HG03066 (cell line): ENCODE measurements at regions not wholly inside any gene's neighbourhood (a gene's known extent, or its start where the extent isn't known, plus 50 kb on each side); places are given as distances from the start of the nearest gene placed in this dataset.

Experiments
- ATAC-seq: cut with Tn5 transposase; IDR thresholded peaks from one replicate; pipeline ENCODE4 v1.9.1; 2021; ENCODE audit warnings: low read depth; ENCODE audit not compliant: unreplicated experiment

GRCh38 chr7:136079934-136080333 lies 102.8 kb upstream of the MTPN start:
- no peak for ATAC-seq

GRCh38 chr7:136079478-136079892 lies 102.3 kb upstream of the MTPN start:
- ATAC-seq, result no peak

GRCh38 chr7:136079066-136079465 lies 101.9 kb upstream of the MTPN start:
- ATAC-seq, result no peak

DNA sequence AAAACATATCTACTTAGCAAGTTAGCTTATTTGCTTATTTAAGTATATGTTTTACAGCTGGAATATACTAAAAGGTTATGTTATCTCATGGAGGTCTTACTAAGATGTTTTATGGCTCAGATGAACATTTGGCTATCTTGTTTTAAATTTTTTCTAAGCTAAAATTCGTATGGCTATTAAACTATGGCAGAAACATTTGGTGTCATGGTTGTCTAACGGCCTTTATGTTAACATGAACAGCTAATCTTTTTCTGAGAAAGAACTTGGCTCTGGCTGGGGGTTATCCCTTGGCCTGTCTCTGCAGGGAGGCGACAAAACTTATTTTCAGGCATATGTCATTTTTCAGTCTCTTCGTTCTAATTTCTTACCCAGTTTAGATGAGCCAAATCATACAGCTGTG lies 101.5 kb upstream of the MTPN start:
- ATAC-seq, result no peak

GRCh38 chr7:136076954-136077353 lies 99.8 kb upstream of the MTPN start:
- ATAC-seq, result no peak

DNA sequence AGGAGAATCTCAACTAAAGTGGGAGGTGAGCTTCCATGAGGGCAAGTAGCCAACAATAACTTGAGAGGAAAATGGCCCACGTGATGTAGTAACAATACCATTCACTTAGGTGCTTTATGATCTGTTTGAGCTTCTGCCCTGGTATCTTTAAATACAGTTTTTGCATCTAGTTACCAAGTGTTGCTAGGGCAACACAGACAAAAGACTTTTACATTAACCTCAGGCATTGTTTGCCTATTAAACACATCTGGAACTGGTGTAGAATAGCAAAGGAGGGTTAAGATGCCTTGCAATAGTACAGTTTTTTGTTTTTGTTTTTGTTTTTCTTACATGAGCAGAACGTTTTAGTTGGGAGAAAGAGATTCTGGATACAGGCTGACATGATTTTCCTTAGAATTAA lies 97.7 kb upstream of the MTPN start:
- ATAC-seq, result no peak

DNA sequence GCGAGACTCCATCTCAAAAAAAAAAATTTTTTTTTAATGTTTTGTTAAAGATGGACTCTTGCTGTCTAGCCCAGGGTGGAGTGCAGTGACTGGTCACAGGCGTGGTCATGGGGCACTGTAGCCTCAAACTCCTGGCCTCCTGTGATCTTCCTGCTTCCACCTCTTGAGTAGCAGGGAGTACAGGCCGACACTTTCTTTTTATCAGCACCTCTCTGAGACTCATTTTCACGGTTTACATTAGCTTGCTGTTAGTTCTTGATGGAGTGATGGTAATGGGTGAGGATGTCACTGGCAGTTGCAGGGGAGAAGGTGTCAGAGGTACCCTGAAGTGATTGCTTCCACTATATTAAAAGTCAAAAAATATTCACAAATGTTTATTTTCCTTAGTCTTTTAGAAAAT lies 95.3 kb upstream of the MTPN start:
- ATAC-seq, result no peak

DNA sequence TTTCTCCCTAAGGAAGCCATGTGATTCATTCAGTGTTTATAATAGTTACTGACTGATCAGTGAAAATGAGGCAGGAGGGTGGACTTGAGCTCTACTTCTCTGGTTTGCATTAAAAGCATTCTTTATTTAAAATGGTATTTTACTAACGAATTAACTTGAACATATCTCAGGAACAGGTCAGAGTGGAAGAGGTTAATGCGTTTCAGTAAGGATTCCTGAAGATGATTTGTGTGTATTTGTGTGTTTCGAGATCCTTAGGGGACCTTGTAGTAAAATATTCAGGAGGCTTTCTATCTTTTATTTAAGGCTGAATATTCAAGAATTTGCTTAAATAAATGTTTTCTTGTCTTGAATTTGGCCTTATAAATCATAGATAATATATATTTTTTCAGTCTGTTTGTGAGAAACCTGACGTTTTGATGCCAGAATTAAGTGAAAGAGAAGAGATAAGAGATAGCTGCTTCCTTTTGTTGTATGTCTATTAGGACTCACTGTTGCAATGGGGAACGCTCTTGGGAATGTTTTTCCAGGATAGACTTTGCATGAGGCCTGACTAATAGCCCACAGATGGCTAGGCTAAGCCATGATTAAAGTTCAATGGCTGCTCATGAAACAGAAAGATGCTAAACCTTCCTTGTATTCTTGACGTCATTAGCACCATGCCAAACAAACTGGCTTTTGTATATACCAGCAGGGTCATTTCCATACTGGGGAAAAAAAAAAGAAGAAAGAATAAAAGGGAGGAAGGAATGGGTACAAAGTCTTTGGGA lies 93.8 kb upstream of the MTPN start:
- ATAC-seq, result no peak

DNA sequence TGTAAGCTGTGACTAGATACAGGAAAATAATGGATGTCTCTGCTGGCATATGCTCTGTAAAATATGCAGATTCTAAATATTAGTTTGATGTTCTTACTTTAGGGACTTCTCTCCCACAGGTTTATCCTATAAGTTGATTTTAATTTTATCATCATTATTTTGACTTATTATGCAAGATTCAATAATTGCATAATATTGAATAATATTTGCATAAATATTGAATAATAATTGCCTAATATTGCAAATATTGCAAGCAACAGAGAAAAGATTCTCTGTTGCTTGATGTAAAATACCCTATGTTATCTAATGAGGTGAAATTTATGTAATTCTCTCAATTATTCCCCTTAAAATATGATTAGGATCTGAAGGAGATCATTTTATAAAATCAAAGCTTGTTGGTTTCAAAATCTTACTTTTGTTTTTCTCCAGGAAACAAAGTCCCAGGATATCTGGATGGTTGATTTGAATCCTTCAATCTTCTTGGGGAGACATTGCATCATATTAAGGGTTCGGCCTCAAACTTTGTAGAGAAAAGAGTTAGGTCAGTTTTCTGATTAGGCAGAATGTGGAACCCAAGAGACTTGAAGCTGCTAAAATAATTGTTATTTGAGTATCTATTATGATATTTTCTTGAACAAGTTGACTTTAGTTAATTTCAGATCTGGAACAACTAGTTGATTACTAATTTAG lies 92.8 kb upstream of the MTPN start:
- ATAC-seq, result no peak

DNA sequence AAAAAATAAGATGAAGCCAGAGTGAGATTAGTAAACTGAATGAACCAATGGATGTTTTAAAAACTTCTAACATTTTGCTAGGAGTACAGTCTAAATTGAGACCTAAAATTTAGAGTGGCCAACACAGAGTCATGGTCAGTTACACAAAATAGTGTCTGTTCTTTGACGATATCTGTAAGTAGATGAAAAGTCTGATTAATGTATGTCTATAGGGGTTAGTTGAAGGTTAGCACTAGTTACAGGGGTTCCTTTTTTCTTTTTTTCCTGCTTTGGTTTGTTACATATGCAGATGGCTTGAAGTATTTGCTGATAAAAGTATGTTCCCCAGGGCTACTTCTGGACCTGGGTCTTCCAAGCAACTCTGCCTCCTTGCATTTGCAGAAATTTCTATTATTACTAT lies 90.1 kb upstream of the MTPN start:
- no peak for ATAC-seq

DNA sequence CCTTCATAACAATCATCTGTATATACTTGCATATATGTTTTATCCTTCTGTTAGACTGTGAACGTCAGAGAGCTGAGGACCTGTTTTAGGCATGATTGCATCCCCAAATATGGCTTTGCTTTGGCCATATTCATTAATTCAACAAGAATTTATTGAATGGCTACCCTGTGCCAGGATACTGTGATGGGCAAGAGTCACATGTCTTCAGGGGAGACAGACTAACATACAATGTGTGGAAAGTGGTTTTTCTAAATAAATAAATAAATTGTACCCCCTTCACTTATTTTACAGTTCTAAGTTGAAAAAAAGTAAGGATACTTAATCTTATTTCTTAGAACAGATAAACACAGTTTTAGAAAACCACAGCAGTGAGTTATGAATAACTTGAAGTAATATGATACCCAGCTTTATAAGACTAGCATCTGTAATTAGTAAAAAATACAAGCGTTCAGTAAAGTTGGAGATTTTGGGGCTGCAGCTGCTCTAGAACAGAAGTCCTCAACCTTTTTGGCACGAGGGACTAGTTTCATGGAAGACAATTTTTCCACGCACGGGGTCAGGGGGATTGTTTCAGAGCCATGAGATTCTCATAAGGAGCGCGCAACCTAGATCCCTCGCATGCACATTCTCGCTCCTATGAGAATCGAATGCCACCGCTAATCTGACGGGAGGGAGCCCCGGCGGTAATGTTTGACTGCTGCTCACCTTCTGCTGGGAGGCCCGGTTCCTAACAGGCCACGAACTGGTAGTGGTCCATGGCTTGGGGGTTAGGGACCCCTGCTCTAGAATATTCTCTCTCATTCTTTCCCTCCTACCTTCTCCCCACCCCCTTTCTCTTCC lies 89.4 kb upstream of the MTPN start:
- ATAC-seq, result no peak

- no peak for ATAC-seq
These were observed 87.6 kb upstream of the MTPN start for GRCh38 chr7:136064627-136065237.

- ATAC-seq, result no peak
These were observed 86.9 kb upstream of the MTPN start for GRCh38 chr7:136064081-136064480.

DNA sequence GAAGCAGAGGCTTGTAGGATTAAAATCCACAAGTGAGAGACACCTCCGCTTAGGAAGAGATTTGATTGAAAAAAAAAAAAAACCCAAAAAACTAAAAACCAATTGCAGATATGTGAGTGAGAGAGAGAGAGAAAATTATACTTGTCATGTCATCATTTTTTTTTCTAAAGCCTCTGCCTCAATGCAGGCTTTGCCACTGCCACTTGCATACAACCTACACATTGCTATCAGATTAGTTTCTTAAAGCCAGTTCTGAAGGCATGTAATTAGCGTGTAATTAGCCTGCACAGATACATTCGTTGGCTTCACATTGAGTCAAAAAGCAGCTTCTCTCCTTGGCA lies 86.1 kb upstream of the MTPN start:
- ATAC-seq, result no peak

GRCh38 chr7:136062625-136063325 lies 85.6 kb upstream of the MTPN start:
- no peak for ATAC-seq

DNA sequence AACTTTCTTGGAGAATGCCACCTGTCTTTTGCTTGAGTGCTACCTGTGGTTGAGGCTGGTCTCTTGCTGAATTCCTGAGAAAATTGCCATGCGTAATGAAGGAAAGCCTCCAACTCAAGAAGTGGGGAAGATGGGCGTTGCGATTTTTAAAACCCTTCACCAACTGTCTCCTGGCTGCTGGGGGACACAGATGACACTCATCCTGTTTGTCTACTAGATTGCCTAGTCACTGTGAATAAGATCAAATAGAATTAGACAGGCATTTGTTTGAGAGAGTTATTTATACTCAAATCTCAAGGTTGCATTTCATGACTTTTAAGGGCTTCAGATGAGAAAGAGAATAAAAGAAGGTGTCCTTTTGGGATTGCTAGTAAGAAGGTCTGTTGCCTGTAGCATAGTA lies 84.3 kb upstream of the MTPN start:
- ATAC-seq, result no peak

GRCh38 chr7:136058546-136058945 lies 81.4 kb upstream of the MTPN start:
- no peak for ATAC-seq

DNA sequence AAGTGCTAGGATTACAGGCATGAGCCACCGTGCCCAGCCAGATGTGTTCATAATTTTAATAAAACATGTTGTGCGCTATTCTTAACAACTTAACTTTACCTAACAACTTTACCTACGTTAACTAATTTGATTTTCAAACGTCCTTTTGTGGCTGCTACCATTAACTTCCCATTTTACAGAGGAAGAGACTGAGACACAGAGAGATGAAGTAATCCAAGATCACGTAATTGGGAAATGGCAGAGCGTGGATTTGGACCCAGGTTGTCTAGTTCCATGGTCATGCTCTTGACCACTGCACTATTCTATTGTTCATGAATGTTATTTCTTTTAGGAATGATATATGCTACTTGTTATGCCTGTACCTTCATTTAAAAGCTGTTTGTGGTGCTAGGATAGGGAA lies 80.3 kb upstream of the MTPN start:
- ATAC-seq, result no peak

- ATAC-seq, result no peak
These were observed 79.6 kb upstream of the MTPN start for GRCh38 chr7:136056651-136057231.

DNA sequence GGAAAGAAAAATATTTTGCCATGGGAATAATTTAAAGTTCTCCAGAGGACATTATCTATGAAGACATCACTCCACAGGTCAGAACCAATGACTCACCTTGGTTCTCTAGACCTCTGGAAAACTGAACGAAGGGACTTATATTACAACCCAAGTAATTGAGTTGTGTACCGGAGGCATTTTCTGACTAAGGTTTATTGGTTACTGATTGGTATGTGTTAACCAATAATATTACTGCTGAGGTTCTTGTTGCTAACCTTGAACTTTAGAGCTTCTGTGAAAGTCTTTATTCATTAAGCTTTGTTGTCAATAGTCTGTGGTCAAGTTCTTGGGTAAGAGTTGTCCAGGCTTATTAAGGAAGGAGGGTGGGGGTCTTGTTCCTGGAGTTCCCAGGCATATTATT lies 78.1 kb upstream of the MTPN start:
- ATAC-seq, result no peak
